ENCODE measurements at regions not wholly inside any gene's neighbourhood (a gene's known extent, or its start where the extent isn't known, plus 50 kb on each side); places are given as distances from the start of the nearest gene placed in this dataset.

DNA sequence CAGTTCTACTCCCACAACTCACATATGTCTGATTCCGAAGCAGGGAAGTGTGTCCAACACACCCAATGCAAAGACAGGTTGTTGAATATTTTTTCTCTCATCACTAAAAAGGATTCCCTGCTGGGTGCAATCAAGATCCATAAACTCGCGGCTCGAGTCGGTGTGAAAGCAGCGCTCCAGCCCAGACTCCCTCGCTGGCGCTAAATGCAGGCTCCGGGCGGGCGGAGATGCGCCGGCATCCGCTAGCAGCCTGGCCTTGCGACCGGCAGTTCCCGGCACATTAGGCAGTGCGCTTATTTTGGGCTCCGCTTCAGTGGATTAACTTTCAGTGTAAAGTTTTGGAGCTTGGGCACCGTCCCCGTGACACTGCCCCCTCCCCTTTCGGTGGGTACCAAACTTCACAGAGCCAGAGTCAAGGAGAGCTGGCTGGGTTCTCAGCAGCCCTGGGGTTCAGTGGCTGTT is 87.7 kb upstream of the POU3F1 start:
- no peak for DNase-seq (ENCODE audit: low spot score)

GRCh38 chr1:38133756-38134155 is 87.2 kb upstream of the POU3F1 start:
- no peak for DNase-seq (ENCODE audit: low spot score)

GRCh38 chr1:38133304-38133703 is 86.7 kb upstream of the POU3F1 start:
- DNase-seq (ENCODE audit: low spot score): no peak

- DNase-seq (ENCODE audit: low spot score): no peak
These were observed 86.1 kb upstream of the POU3F1 start for GRCh38 chr1:38132681-38133080.

- DNase-seq (ENCODE audit: low spot score): no peak
These were observed 84.5 kb upstream of the POU3F1 start for GRCh38 chr1:38131024-38131585.

DNA sequence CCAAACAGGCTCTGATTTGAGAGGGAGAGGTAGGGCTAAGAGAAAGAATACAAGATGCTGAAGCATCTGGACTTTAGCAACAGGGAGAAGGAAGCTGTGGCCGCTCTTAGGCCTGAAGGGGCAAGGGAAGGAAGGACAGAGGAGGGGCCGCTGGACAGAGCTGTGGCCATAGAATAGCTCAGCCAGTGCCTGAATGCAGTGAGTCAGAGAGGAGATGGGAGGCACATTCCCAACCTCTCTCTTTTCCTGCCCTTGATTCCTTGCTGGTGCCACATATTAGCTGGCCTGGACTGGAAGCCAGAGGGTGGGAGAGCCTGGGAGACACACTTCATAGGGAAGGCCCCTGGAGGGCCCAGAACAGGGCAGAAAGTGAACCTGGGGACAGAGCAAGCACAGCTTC is 83.4 kb upstream of the POU3F1 start:
- DNase-seq (ENCODE audit: low spot score): no peak

DNA sequence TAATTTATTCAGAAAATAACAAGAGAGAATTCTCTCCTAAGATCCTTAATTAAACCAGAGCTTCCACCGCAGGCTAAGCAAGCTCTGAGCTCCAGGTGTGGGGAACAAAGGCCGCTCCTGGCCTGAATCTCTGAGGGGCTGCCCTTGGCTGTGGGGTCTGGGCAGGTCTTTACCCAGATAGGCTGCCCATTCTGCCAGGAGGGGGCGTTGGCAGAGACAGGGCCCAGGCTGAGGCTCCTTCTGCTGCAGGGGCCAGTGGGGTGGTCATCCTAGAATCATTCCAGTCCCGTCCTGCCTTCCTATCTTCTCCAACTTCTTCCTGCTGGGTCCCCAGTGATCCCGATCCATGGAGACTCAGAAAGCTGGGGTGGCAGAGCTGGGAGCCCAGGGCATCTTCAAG is 82.9 kb upstream of the POU3F1 start:
- DNase-seq (ENCODE audit: low spot score): peak; percentile 21

- DNase-seq (ENCODE audit: low spot score): no peak
These were observed 82.4 kb upstream of the POU3F1 start for GRCh38 chr1:38128926-38129453.

DNA sequence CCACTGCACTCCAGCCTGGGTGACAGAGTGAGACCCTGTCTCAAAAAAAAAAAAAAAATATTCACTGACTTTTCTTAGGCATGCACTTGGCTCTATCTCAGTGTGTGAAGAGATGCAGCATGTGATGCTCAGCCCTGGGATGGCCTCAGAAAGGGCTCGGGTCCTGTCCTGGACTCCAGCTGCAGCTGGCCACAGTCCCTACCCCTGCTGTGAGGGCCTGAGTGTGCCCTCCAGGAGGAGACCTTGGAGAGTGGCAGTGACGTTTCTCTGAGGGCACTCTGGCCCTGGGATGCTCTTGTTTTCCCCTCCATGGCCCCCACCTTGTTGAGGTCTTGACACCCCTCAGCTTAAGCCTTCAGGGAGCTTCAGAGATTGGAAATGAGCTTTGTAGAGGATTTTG is 81.9 kb upstream of the POU3F1 start:
- DNase-seq (ENCODE audit: low spot score): no peak

DNA sequence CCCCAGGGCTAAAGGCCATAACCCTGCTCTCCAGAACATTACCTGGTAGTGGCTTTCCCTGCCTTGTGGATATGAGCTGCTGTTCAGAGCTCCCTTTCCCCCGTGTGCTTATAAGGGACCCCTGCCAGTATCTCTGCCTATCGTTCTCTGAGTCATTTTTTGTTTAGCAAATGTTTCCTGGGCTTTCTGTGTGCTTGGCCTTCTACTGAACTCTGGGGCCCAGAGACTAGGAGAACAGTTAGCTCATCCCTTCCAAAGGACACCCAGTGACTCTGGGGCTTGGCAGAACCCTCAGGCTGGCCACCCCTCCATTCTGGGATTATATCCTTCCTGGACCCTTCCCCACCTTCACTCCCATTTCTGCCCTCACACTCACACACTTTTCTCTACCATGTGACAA is 80.8 kb upstream of the POU3F1 start:
- no peak for DNase-seq (ENCODE audit: low spot score)

DNA sequence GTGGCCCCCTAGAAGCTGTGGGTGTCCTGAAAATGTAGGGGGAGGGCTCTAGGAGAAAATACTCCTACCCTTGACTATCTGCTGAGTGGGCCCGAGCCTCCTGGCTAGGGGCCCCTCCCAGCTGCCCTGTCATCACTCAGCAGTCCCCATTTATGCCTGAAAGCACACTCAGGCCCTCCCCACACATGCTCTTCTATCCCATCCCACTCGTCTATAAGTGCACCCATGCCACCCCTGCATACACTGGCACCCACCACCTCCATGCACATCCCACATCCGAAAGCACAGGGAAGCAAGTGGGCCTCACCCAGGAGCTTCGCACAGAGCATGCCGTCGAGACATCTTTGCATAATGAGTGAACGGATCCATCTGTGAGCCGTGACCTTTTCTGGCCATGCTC is 80.4 kb upstream of the POU3F1 start:
- no peak for DNase-seq (ENCODE audit: low spot score)

GRCh38 chr1:38125837-38126520 is 79.4 kb upstream of the POU3F1 start:
- no peak for DNase-seq (ENCODE audit: low spot score)

DNA sequence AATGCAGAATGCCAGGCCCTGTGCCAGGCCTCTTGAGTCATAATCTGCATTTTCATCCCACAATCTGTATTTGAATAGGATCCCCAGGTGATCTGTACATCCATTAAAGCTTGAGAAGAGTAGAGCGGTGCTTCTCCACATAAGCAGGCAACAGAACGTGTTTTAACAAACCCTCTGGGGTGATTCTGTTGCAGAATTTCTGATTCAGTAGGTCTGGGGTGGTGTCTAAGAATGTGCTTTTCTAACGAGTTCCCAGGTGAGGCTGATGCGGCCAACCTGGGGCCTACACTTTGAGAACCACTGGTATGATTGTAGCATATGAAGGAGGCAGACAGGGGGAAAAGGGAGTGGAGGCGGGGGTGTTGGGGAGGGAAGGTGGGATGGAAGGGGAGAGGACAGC is 78.4 kb upstream of the POU3F1 start:
- DNase-seq (ENCODE audit: low spot score): no peak

GRCh38 chr1:38123356-38124135 is 77.0 kb upstream of the POU3F1 start:
- DNase-seq (ENCODE audit: low spot score): no peak

GRCh38 chr1:38121231-38121680 is 74.7 kb upstream of the POU3F1 start:
- DNase-seq (ENCODE audit: low spot score): no peak

- DNase-seq (ENCODE audit: low spot score): no peak
These were observed 74.1 kb upstream of the POU3F1 start for GRCh38 chr1:38120552-38121230.

DNA sequence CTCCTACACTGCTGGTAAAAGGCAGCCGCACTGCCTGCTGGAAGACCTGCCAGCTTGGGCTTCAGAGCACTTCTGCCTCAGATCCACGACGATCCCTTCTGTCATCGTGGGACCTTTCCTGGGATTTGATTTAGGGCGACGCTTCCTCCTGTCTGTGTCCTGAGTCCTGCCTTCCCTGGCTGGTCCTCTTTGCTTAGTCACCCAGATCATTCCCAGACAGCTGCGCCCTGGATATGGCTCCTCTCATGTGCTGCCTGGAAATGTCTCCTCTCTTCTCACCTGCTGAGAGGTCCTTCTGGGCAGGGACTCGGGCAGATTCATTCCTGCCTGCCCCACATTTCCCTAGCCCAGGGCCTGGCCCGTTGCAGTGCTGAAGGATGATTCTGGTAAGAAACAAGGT is 72.4 kb upstream of the POU3F1 start:
- no peak for DNase-seq (ENCODE audit: low spot score)

DNA sequence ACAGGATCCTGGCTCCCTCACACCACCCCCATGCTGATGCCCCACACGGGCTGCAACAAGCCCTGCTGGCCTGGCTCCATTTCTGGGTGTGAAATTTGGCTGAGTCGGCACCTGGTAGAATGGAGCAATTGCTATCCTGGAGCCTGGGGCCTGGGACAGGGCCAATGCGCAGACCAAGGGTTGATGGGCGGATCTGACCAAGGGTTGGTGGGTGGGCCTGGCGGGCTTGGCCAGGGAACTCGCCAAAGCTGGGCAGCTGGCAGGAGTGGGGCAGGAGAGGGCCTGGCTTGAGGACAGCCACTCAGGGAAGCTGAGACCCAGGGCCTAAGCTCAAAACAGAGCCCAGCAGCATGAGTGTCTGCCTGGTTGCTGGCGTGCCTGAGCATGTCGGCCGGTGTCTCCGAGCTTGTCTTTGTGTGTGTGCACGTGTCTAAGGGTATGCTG is 70.9 kb upstream of the POU3F1 start:
- DNase-seq (ENCODE audit: low spot score): no peak

DNA sequence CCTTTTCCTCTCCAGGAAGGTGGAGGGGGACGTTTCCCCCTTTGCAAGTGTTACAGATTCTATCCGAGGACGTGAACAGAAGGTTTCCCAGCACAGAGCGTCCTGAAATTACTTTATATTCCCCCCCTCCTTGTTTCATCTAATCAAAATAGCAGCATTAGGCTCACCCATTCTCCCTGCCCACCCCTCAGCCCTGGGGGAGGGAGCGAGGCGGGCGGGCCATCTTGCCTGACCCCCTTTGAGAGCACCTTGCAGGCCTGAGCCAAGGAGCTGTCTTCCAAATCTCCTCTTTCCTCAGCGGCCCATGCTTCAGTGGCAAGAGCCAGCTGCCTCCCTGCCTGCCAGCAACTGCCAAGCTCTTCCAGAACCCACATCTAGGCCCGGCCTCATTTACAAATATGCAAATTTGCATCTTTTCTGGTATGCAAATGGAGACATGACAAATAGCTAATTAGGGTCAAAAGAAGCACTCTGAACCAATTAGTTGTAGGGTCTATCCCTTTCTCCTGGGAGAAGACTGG is 69.1 kb upstream of the POU3F1 start:
- no peak for DNase-seq (ENCODE audit: low spot score)

DNA sequence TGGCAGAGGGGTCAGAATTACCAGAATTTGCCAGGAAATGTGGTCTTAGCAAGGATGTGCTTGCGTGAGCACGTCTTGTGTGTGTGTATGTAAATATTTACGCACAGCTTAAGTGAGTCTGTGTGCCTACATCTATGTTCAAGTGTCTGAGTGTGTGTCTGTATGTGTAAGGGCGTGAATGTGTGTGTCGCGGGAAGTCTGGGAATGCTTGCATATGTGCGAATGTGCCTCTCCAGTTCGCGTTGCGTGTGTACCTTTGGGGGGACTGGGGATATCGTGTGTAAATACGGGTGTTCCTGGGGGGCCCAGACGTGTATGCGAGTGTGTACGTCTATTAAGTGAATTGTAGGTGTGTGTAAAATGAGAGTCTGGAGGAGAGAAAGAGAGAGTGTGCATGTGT is 68.6 kb upstream of the POU3F1 start:
- no peak for DNase-seq (ENCODE audit: low spot score)

DNA sequence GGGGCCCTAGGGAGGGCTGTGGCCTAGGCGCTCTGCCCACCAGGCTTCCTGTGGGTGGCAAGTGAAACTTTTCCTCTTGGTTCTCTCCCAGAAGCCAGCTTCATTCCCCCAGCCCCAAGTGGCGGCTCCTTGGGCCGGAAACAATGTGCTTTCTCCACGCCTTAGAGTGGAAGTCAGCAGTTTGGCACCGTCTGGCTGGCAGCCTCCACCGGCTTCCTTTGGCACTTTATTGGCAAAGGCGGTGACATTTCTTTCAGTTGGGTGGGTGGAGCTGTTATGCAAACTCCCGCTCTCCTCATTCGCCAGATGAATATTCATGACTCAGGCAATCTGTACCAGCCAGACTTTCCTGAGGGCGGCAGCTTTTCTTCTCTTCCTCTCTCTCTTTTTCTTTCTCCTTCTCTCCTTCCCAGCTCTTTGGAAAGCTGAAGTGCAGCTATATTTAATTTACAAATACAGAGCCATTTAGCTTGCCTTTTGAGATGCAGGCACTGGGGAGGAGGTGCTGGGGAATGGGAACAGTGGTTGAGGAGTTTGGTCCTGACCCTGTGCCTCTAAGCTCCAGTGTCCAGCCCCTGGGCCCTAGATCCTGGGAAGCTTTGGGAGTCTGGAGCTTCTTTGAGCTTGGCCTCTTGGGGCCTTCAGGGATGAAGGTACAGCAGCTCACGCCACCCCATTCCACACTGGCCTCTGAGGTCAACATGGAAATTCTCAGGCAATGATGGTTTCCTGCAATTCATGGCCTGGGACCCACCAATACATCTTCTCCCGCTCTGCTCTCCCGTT is 67.8 kb upstream of the POU3F1 start:
- DNase-seq (ENCODE audit: low spot score): peak; percentile 65
